SK-N-SH (cell line): ENCODE measurements at regions not wholly inside any gene's neighbourhood (a gene's known extent, or its start where the extent isn't known, plus 50 kb on each side); places are given as distances from the start of the nearest gene placed in this dataset.

Experiments used
- CTCF ChIA-PET: fragments of 300-600, 350-600 bp; formaldehyde crosslinking; extraction: SDS; loops from one replicate; lab custom pipeline; 2021; lab: Yijun Ruan, JAX
- POLR2A ChIA-PET: fragments of 350-600 bp; sonication (Branson Sonifier 250); formaldehyde crosslinking; extraction: SDS; loops from one replicate; lab custom pipeline; 2020; ENCODE audit warnings: antibody characterized with exemption, inconsistent platforms; lab: Yijun Ruan, JAX
- DNase-seq: peaks from one replicate; pipeline ENCODE4 v3.0.0; 2012
- H2AFZ ChIP-seq: fragments of 200-600 bp; sonication (generic); 2 replicates; pipeline ENCODE4 v1.8.1; 2016; ENCODE audit warnings: antibody characterized with exemption, mild to moderate bottlenecking, low read depth
- H3F3A ChIP-seq: fragments of 200-600 bp; sonication (generic); replicated peaks from 2 replicates; pipeline ENCODE3; 2016; ENCODE audit warnings: antibody characterized with exemption, mild to moderate bottlenecking; ENCODE audit not compliant: insufficient read depth
- H3K27ac ChIP-seq, 2 experiments: fragments of 200-500 bp in 1 of 2; fragments of 200-600 bp in 1 of 2; sonication (Bioruptor generic) in 1 of 2; sonication (generic), shearing (Covaris generic) in 1 of 2; 2 replicates each; pipeline versions ENCODE4 v1.5.1 to v1.6.1; 2014 to 2016; ENCODE audit warnings: low read depth in 2 of 2, inconsistent platforms in 1 of 2, low read length in 1 of 2, mild to moderate bottlenecking in 1 of 2, mixed read lengths in 1 of 2
- H3K27me3 ChIP-seq: fragments of 200-600 bp; sonication (generic), shearing (Covaris generic); 2 replicates; pipeline ENCODE4 v1.6.1; 2016; ENCODE audit warnings: mixed run types; ENCODE audit not compliant: insufficient read depth
- H3K36me3 ChIP-seq, 2 experiments: fragments of 200-500 bp in 1 of 2; fragments of 200-600 bp in 1 of 2; sonication (Bioruptor generic) in 1 of 2; sonication (generic) in 1 of 2; replicated peaks in 1 of 2; 2 replicates each; pipeline versions ENCODE3 to v1.5.1; 2014 to 2016; ENCODE audit warnings: low read length in 1 of 2, mild to moderate bottlenecking in 1 of 2; ENCODE audit not compliant: insufficient read depth in 2 of 2, control insufficient read depth in 1 of 2
- H3K4me1 ChIP-seq, 2 experiments: fragments of 200-500 bp in 1 of 2; fragments of 200-600 bp in 1 of 2; sonication (Bioruptor generic) in 1 of 2; sonication (generic), shearing (Covaris generic) in 1 of 2; 2 replicates each; pipeline versions ENCODE4 v1.5.1 to v1.6.1; 2014 to 2016; ENCODE audit warnings: low read depth in 1 of 2, low read length in 1 of 2, mixed run types in 1 of 2; ENCODE audit not compliant: insufficient read depth in 2 of 2, control insufficient read depth in 1 of 2
- H3K4me2 ChIP-seq: fragments of 200-600 bp; sonication (generic), shearing (Covaris generic); 2 replicates; pipeline ENCODE4 v1.6.1; 2017; ENCODE audit warnings: mixed run types
- H3K4me3 ChIP-seq, 2 experiments: fragments of 200-500 bp in 1 of 2; fragments of 200-600 bp in 1 of 2; sonication (Bioruptor generic) in 1 of 2; sonication (generic), shearing (Covaris generic) in 1 of 2; 2 replicates each; pipeline versions ENCODE4 v1.5.1 to v1.8.1; 2014 to 2016; ENCODE audit warnings: low read depth in 2 of 2, inconsistent platforms in 1 of 2, low read length in 1 of 2, mild to moderate bottlenecking in 1 of 2, mixed read lengths in 1 of 2, moderate library complexity in 1 of 2
- H3K79me2 ChIP-seq: fragments of 200-600 bp; sonication (generic); 2 replicates; pipeline ENCODE4 v1.8.1; 2017; ENCODE audit warnings: mild to moderate bottlenecking; ENCODE audit not compliant: insufficient read depth
- H3K9ac ChIP-seq: fragments of 200-600 bp; sonication (generic); 2 replicates; pipeline ENCODE4 v1.6.1; 2017; ENCODE audit warnings: mixed run types
- H3K9me2 ChIP-seq: fragments of 200-600 bp; sonication (generic); 2 replicates; pipeline ENCODE4 v1.6.1; 2017; ENCODE audit warnings: mixed run types
- H3K9me3 ChIP-seq: fragments of 200-600 bp; sonication (generic); 2 replicates; pipeline ENCODE4 v1.6.1; 2017; ENCODE audit warnings: mixed run types, mild to moderate bottlenecking, moderate library complexity
- H4K20me1 ChIP-seq: fragments of 200-600 bp; sonication (generic); 2 replicates; pipeline ENCODE4 v1.6.1; 2017; ENCODE audit warnings: mild to moderate bottlenecking, mixed run types; ENCODE audit not compliant: insufficient read depth
- CHD2 ChIP-seq: fragments of 150-350 bp; IDR thresholded peaks from 2 replicates; pipeline ENCODE4 v1.6.1; 2018; ENCODE audit warnings: low read length; ENCODE audit not compliant: partially characterized antibody
- JUND ChIP-seq: IDR thresholded peaks from 2 replicates; pipeline ENCODE4 v1.4.0; 2012
- NFIC ChIP-seq: IDR thresholded peaks from 2 replicates; pipeline ENCODE4 v1.4.0; 2012; ENCODE audit warnings: borderline replicate concordance
- NRF1 ChIP-seq: IDR thresholded peaks from 2 replicates; pipeline ENCODE4 v1.6.1; 2012; ENCODE audit warnings: low read depth, mild to moderate bottlenecking, low read length
- POLR2AphosphoS5 ChIP-seq: IDR thresholded peaks from 2 replicates; pipeline ENCODE4 v1.6.1; 2012; ENCODE audit warnings: low read depth, low read length
- RCOR1 ChIP-seq: fragments of 150-350 bp; IDR thresholded peaks from 2 replicates; pipeline ENCODE4 v1.6.1; 2017; ENCODE audit warnings: antibody characterized with exemption, low read length
- RFX5 ChIP-seq: IDR thresholded peaks from 2 replicates; pipeline ENCODE4 v1.6.1; 2012; ENCODE audit warnings: mild to moderate bottlenecking, improper control_type of control experiment, low read length
- RXRA ChIP-seq: IDR thresholded peaks from 2 replicates; pipeline ENCODE4 v1.4.0; 2012; ENCODE audit warnings: low read depth, mild to moderate bottlenecking, borderline replicate concordance
- TCF12 ChIP-seq: IDR thresholded peaks from 2 replicates; pipeline ENCODE4 v1.4.0; 2012
- YY1 ChIP-seq: IDR thresholded peaks from 2 replicates; pipeline ENCODE4 v1.4.0; 2012; ENCODE audit warnings: low read depth, mild to moderate bottlenecking
- WGBS: methylation state at CpG from one replicate; pipeline ENCODE4 v1.1.6; 2017; ENCODE audit warnings: low lambda C conversion rate; 5-methylcytosine and 5-hydroxymethylcytosine counted together
- TF ChIP-seq, protein P1 (sequence below): fragments of 150-350 bp; IDR thresholded peaks from 2 replicates; pipeline ENCODE4 v1.6.1; 2017; ENCODE audit warnings: antibody characterized with exemption, low read length, low read depth, borderline replicate concordance
- TF ChIP-seq, protein P2 (sequence below): IDR thresholded peaks from 2 replicates; pipeline ENCODE4 v1.4.0; 2012; ENCODE audit warnings: low read depth
- TF ChIP-seq, protein P3 (sequence below): IDR thresholded peaks from 2 replicates; pipeline ENCODE4 v1.4.0; 2012; ENCODE audit warnings: low read depth, borderline replicate concordance
- TF ChIP-seq, protein P4 (sequence below): fragments of 150-350 bp; IDR thresholded peaks from 2 replicates; pipeline ENCODE4 v1.6.1; 2016; ENCODE audit warnings: mild to moderate bottlenecking, low read depth, low read length
- TF ChIP-seq, protein P5 (sequence below): IDR thresholded peaks from 2 replicates; pipeline ENCODE4; 2012
- TF ChIP-seq, protein P6 (sequence below): fragments of 200-600 bp; sonication (generic); IDR thresholded peaks from 2 replicates; pipeline ENCODE4 v1.6.1; 2017; ENCODE audit warnings: antibody characterized with exemption, mild to moderate bottlenecking, moderate library complexity
- TF ChIP-seq, protein P7 (sequence below): IDR thresholded peaks from 2 replicates; pipeline ENCODE4 v1.6.1; 2012; ENCODE audit warnings: mild to moderate bottlenecking, low read depth, low read length, moderate library complexity

DNA sequence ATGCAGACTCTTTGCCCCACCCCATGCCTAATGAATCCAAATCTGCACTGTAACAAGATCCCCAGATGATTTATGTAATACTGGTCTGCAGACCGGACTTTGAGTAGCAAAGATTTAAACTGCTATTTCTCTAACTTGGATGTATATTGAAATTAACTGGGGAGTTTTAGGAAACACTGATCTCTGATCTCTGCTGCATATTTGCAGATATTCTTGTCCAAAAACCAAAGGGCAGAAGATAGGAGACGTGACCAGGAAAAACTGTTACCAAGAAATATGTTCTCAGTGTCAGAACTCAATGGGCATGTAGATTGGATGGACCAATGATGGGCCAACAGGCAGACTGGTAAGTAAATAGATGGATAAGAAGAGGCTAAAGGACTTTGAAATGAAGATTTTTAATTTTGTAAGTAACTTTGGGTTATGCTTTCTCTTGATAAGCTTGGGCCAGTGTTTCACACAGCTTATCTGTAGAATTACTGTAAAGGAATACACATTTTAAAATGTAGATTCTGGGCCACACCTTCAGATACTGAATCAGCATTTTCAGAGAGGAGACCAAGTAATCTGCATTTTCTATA lies 64.5 kb upstream of the TP63 start:
- Histone ChIP-seq H3F3A (no peaks in the 10 kb centered on the region), H3K27ac (no peak overlapping the region), H3K9ac (no peak overlapping the region), H3K27me3 (no peaks in the 10 kb centered on the region), H3K4me3 (no peak overlapping the region), H3K36me3 (no peaks in the 10 kb centered on the region), H3K79me2 (no peaks in the 10 kb centered on the region), H3K4me1 (no peaks in the 10 kb centered on the region), H4K20me1 (no peaks in the 10 kb centered on the region), H3K9me2 (no peaks in the 10 kb centered on the region), H3K9me3 (no peaks in the 10 kb centered on the region), H3K4me2 (no peak overlapping the region), H2AFZ (no peak overlapping the region)
- POLR2A ChIA-PET, result no interaction called here
- WGBS, result 7% methylated on average over 2 of the region's 2 CpGs
- TF ChIP-seq, protein P1, sequence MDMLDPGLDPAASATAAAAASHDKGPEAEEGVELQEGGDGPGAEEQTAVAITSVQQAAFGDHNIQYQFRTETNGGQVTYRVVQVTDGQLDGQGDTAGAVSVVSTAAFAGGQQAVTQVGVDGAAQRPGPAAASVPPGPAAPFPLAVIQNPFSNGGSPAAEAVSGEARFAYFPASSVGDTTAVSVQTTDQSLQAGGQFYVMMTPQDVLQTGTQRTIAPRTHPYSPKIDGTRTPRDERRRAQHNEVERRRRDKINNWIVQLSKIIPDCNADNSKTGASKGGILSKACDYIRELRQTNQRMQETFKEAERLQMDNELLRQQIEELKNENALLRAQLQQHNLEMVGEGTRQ, result no peak
- TF ChIP-seq, protein P2, sequence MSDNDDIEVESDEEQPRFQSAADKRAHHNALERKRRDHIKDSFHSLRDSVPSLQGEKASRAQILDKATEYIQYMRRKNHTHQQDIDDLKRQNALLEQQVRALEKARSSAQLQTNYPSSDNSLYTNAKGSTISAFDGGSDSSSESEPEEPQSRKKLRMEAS, result no peak
- TF ChIP-seq POLR2AphosphoS5, result no peak
- no peak for TF ChIP-seq CHD2
- no peak for TF ChIP-seq YY1
- TF ChIP-seq, protein P3, sequence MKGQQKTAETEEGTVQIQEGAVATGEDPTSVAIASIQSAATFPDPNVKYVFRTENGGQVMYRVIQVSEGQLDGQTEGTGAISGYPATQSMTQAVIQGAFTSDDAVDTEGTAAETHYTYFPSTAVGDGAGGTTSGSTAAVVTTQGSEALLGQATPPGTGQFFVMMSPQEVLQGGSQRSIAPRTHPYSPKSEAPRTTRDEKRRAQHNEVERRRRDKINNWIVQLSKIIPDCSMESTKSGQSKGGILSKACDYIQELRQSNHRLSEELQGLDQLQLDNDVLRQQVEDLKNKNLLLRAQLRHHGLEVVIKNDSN, result no peak
- no peak for TF ChIP-seq JUND
- TF ChIP-seq RFX5, result no peak
- TF ChIP-seq RXRA, result no peak
- no peak for TF ChIP-seq RCOR1
- TF ChIP-seq, protein P4, sequence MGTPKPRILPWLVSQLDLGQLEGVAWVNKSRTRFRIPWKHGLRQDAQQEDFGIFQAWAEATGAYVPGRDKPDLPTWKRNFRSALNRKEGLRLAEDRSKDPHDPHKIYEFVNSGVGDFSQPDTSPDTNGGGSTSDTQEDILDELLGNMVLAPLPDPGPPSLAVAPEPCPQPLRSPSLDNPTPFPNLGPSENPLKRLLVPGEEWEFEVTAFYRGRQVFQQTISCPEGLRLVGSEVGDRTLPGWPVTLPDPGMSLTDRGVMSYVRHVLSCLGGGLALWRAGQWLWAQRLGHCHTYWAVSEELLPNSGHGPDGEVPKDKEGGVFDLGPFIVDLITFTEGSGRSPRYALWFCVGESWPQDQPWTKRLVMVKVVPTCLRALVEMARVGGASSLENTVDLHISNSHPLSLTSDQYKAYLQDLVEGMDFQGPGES, result no peak
- TF ChIP-seq, protein P5, sequence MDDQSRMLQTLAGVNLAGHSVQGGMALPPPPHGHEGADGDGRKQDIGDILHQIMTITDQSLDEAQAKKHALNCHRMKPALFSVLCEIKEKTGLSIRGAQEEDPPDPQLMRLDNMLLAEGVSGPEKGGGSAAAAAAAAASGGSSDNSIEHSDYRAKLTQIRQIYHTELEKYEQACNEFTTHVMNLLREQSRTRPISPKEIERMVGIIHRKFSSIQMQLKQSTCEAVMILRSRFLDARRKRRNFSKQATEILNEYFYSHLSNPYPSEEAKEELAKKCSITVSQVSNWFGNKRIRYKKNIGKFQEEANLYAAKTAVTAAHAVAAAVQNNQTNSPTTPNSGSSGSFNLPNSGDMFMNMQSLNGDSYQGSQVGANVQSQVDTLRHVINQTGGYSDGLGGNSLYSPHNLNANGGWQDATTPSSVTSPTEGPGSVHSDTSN, result no peak
- TF ChIP-seq NRF1, result no peak
- TF ChIP-seq, protein P6, sequence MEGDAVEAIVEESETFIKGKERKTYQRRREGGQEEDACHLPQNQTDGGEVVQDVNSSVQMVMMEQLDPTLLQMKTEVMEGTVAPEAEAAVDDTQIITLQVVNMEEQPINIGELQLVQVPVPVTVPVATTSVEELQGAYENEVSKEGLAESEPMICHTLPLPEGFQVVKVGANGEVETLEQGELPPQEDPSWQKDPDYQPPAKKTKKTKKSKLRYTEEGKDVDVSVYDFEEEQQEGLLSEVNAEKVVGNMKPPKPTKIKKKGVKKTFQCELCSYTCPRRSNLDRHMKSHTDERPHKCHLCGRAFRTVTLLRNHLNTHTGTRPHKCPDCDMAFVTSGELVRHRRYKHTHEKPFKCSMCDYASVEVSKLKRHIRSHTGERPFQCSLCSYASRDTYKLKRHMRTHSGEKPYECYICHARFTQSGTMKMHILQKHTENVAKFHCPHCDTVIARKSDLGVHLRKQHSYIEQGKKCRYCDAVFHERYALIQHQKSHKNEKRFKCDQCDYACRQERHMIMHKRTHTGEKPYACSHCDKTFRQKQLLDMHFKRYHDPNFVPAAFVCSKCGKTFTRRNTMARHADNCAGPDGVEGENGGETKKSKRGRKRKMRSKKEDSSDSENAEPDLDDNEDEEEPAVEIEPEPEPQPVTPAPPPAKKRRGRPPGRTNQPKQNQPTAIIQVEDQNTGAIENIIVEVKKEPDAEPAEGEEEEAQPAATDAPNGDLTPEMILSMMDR, result no peak
- TF ChIP-seq TCF12, result no peak
- TF ChIP-seq, protein P7, sequence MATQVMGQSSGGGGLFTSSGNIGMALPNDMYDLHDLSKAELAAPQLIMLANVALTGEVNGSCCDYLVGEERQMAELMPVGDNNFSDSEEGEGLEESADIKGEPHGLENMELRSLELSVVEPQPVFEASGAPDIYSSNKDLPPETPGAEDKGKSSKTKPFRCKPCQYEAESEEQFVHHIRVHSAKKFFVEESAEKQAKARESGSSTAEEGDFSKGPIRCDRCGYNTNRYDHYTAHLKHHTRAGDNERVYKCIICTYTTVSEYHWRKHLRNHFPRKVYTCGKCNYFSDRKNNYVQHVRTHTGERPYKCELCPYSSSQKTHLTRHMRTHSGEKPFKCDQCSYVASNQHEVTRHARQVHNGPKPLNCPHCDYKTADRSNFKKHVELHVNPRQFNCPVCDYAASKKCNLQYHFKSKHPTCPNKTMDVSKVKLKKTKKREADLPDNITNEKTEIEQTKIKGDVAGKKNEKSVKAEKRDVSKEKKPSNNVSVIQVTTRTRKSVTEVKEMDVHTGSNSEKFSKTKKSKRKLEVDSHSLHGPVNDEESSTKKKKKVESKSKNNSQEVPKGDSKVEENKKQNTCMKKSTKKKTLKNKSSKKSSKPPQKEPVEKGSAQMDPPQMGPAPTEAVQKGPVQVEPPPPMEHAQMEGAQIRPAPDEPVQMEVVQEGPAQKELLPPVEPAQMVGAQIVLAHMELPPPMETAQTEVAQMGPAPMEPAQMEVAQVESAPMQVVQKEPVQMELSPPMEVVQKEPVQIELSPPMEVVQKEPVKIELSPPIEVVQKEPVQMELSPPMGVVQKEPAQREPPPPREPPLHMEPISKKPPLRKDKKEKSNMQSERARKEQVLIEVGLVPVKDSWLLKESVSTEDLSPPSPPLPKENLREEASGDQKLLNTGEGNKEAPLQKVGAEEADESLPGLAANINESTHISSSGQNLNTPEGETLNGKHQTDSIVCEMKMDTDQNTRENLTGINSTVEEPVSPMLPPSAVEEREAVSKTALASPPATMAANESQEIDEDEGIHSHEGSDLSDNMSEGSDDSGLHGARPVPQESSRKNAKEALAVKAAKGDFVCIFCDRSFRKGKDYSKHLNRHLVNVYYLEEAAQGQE, result no peak
- TF ChIP-seq NFIC, result no peak
- DNase-seq, result no peak
- CTCF ChIA-PET, result no interaction called here
